ENCODE measurements at regions not wholly inside any gene's neighbourhood (a gene's known extent, or its start where the extent isn't known, plus 50 kb on each side); places are given as distances from the start of the nearest gene placed in this dataset.
A peak's percentile ranks its signal among the peaks of the same experiment; 100 is the strongest.
"Not testable (repeated sequence)": the region's sequence is repeated elsewhere in the genome, so short reads cannot be mapped to it uniquely, and the experiment has no call there.

DNA sequence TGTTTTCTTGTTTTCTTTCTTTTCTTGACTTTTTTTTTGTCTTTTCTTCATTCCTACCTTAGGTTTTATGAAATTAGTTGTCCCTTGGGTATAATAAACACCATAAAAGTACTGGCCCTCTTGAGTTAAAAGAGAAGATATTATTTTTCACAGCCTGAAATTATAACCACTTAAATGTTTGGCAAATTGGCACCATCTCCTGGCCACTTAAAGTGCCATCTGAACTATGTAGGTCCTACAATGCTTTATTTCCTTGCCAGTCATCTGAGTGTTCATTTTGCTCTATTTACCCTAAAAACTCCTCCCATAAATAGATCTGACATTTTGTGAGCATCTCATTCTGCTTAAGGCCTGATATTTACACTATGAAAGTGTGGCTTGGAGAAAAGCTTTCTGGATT lies 98.9 kb upstream of the PRKCQ start:
- no peaks in the 10 kb centered on the region for H3K27me3 ChIP-seq (ENCODE audit: insufficient read depth, low read length)
- no peak overlapping the region for H3K9ac ChIP-seq (ENCODE audit: low read length)
- H3K4me2 ChIP-seq (ENCODE audit: low read length) = no peak overlapping the region
- no peak overlapping the region for H3K27ac ChIP-seq (ENCODE audit: low read depth, low read length, poor library complexity, severe bottlenecking)
- no peak overlapping the region for H3K4me3 ChIP-seq (ENCODE audit: low read depth, low read length, poor library complexity, severe bottlenecking)
- H2AFZ ChIP-seq (ENCODE audit: low read length) = no peak overlapping the region
- H3K9me2 ChIP-seq (ENCODE audit: low read depth, low read length) = no peaks in the 10 kb centered on the region
- H4K20me1 ChIP-seq (ENCODE audit: insufficient read depth, low read length) = no peaks in the 10 kb centered on the region
- no peaks in the 10 kb centered on the region for H3K36me3 ChIP-seq (ENCODE audit: insufficient read depth, low read length)
- H3K9me3 ChIP-seq (ENCODE audit: low read length) = no peaks in the 10 kb centered on the region
- TF ChIP-seq EZH2 (IDR thresholded peaks at IDR 0.05; ENCODE audit: borderline replicate concordance, low read length) = no peak
- no peak for TF ChIP-seq CTCF (IDR thresholded peaks at IDR 0.05; ENCODE audit: low read length)
- no peaks in the 10 kb centered on the region for H3F3A ChIP-seq (ENCODE audit: insufficient read depth, low read length)
- H3K4me1 ChIP-seq (ENCODE audit: insufficient read depth, low read length, severe bottlenecking) = no peaks in the 10 kb centered on the region
- no peaks in the 10 kb centered on the region for H3K79me2 ChIP-seq (ENCODE audit: insufficient read depth, low read length)

DNA sequence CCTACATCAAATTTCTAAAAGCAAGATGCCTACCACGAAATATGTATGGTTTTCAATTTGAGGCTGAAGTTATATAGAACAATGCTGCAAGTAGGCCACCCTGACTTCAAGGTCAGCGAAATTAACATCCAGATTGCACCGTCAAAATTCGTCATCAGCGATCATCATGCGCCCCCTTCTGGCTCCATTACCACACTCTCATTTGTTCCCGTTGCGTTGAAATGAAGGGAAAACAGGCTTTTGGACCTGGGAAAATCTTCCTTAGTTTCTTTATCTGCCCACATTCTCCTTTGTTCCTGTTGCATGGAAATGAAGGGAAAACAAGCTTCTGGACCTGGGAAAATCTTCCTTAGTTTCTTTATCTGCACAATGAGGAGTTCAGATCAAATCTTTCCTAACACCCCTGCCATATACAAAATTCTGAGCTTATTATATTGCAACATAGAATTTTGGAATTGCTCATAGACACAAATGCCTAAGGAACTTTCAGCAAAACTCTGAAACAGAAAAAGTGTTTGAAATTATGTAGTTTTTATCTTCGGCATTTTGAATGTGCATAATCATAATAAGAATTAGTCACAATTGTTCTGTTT lies 98.2 kb upstream of the PRKCQ start:
- Histone ChIP-seq H3K4me1 (ENCODE audit: insufficient read depth, low read length, severe bottlenecking) (no peaks in the 10 kb centered on the region), H3K4me3 (ENCODE audit: low read depth, low read length, poor library complexity, severe bottlenecking) (no peak overlapping the region), H3K4me2 (ENCODE audit: low read length) (no peak overlapping the region), H3F3A (ENCODE audit: insufficient read depth, low read length) (no peaks in the 10 kb centered on the region), H2AFZ (ENCODE audit: low read length) (no peak overlapping the region), H3K79me2 (ENCODE audit: insufficient read depth, low read length) (no peaks in the 10 kb centered on the region), H3K9me3 (ENCODE audit: low read length) (no peaks in the 10 kb centered on the region), H3K9me2 (ENCODE audit: low read depth, low read length) (no peaks in the 10 kb centered on the region), H3K36me3 (ENCODE audit: insufficient read depth, low read length) (no peaks in the 10 kb centered on the region), H3K9ac (ENCODE audit: low read length) (no peak overlapping the region), H3K27me3 (ENCODE audit: insufficient read depth, low read length) (no peaks in the 10 kb centered on the region), H3K27ac (ENCODE audit: low read depth, low read length, poor library complexity, severe bottlenecking) (no peak overlapping the region), H4K20me1 (ENCODE audit: insufficient read depth, low read length) (no peaks in the 10 kb centered on the region)
- TF ChIP-seq EZH2 (IDR thresholded peaks at IDR 0.05; ENCODE audit: borderline replicate concordance, low read length) = no peak
- peak; percentile 81 for TF ChIP-seq CTCF (IDR thresholded peaks at IDR 0.05; ENCODE audit: low read length)

- not testable (repeated sequence) for H3K27me3 ChIP-seq (ENCODE audit: insufficient read depth, low read length); H3F3A ChIP-seq (ENCODE audit: insufficient read depth, low read length); H4K20me1 ChIP-seq (ENCODE audit: insufficient read depth, low read length); H3K4me3 ChIP-seq (ENCODE audit: low read depth, low read length, poor library complexity, severe bottlenecking); H3K9me2 ChIP-seq (ENCODE audit: low read depth, low read length); H3K36me3 ChIP-seq (ENCODE audit: insufficient read depth, low read length); H3K79me2 ChIP-seq (ENCODE audit: insufficient read depth, low read length); H2AFZ ChIP-seq (ENCODE audit: low read length); H3K27ac ChIP-seq (ENCODE audit: low read depth, low read length, poor library complexity, severe bottlenecking); H3K9me3 ChIP-seq (ENCODE audit: low read length); H3K4me1 ChIP-seq (ENCODE audit: insufficient read depth, low read length, severe bottlenecking); H3K9ac ChIP-seq (ENCODE audit: low read length); H3K4me2 ChIP-seq (ENCODE audit: low read length)
These were observed 97.1 kb upstream of the PRKCQ start for GRCh38 chr10:6677129-6677528.

DNA sequence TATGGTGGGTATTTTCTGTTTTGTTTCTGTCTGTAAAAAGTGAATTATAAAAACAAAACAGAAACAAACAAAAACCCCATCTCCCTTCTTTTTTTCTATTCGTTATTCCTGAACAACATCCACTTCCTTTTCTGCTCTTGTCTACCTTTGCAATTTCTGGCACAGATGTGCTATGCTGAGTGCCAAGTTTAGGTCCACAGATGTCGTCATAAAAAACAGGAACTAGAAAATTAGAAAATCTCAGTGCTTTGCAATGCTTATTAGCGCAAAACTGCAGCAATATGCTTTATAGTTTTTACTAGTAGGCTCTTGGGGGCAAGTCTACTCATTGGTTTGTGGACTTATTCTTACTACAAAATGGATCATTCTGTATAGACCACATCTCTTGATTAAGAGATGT lies 94.2 kb upstream of the PRKCQ start:
- H3K4me2 ChIP-seq (ENCODE audit: low read length) = no peak overlapping the region
- H3K9me3 ChIP-seq (ENCODE audit: low read length) = no peaks in the 10 kb centered on the region
- no peaks in the 10 kb centered on the region for H3K4me1 ChIP-seq (ENCODE audit: insufficient read depth, low read length, severe bottlenecking)
- no peaks in the 10 kb centered on the region for H4K20me1 ChIP-seq (ENCODE audit: insufficient read depth, low read length)
- no peaks in the 10 kb centered on the region for H3K79me2 ChIP-seq (ENCODE audit: insufficient read depth, low read length)
- H3K36me3 ChIP-seq (ENCODE audit: insufficient read depth, low read length) = no peaks in the 10 kb centered on the region
- H2AFZ ChIP-seq (ENCODE audit: low read length) = no peak overlapping the region
- no peak for TF ChIP-seq CTCF (IDR thresholded peaks at IDR 0.05; ENCODE audit: low read length)
- TF ChIP-seq EZH2 (IDR thresholded peaks at IDR 0.05; ENCODE audit: borderline replicate concordance, low read length) = no peak
- no peak overlapping the region for H3K9ac ChIP-seq (ENCODE audit: low read length)
- no peak overlapping the region for H3K4me3 ChIP-seq (ENCODE audit: low read depth, low read length, poor library complexity, severe bottlenecking)
- no peaks in the 10 kb centered on the region for H3F3A ChIP-seq (ENCODE audit: insufficient read depth, low read length)
- H3K27ac ChIP-seq (ENCODE audit: low read depth, low read length, poor library complexity, severe bottlenecking) = no peak overlapping the region
- no peaks in the 10 kb centered on the region for H3K27me3 ChIP-seq (ENCODE audit: insufficient read depth, low read length)
- H3K9me2 ChIP-seq (ENCODE audit: low read depth, low read length) = no peaks in the 10 kb centered on the region
